SK-N-MC (cell line): ENCODE measurements at regions not wholly inside any gene's neighbourhood (a gene's known extent, or its start where the extent isn't known, plus 50 kb on each side); places are given as distances from the start of the nearest gene placed in this dataset.

ENCODE experiments used
- EZH2 ChIP-seq: fragments of 200-600 bp; sonication (generic); IDR thresholded peaks from one replicate; pipeline ENCODE4 v1.6.1; 2017; ENCODE audit warnings: antibody characterized with exemption
- POLR2AphosphoS5 ChIP-seq: IDR thresholded peaks from 2 replicates; pipeline ENCODE4 v1.6.1; 2012; ENCODE audit warnings: mild to moderate bottlenecking, low read depth, low read length, borderline replicate concordance

GRCh38 chr6:74073429-74073828 lies 377.4 kb downstream of the CD109 start:
- TF ChIP-seq POLR2AphosphoS5 (no peak), EZH2 (no peak)
